ENCODE measurements at regions not wholly inside any gene's neighbourhood (a gene's known extent, or its start where the extent isn't known, plus 50 kb on each side); places are given as distances from the start of the nearest gene placed in this dataset.
"Not testable (repeated sequence)": the region's sequence is repeated elsewhere in the genome, so short reads cannot be mapped to it uniquely, and the experiment has no call there.

- Mint-ChIP-seq H3K4me3 (no peak overlapping the region), H3K27ac (no peak overlapping the region), H3K4me1 (ENCODE audit: low read depth) (no peaks in the 10 kb centered on the region), H3K36me3 (ENCODE audit: low read depth) (no peaks in the 10 kb centered on the region), H3K9me3 (no peaks in the 10 kb centered on the region), H3K27me3 (ENCODE audit: low read depth) (peaks cover 3% of the 10 kb centered on the region)
These were observed 82.4 kb upstream of the SGCG start for GRCh38 chr13:23098161-23098907.

GRCh38 chr13:23105051-23105450 lies 75.7 kb upstream of the SGCG start:
- Mint-ChIP-seq H3K36me3 (ENCODE audit: low read depth) (no peaks in the 10 kb centered on the region), H3K4me3 (no peak overlapping the region), H3K4me1 (ENCODE audit: low read depth) (no peaks in the 10 kb centered on the region), H3K9me3 (peaks cover 12% of the 10 kb centered on the region), H3K27me3 (ENCODE audit: low read depth) (no peaks in the 10 kb centered on the region), H3K27ac (no peak overlapping the region)

- Mint-ChIP-seq H3K9me3 (peaks cover 12% of the 10 kb centered on the region), H3K4me3 (no peak overlapping the region), H3K4me1 (ENCODE audit: low read depth) (no peaks in the 10 kb centered on the region), H3K36me3 (ENCODE audit: low read depth) (no peaks in the 10 kb centered on the region), H3K27me3 (ENCODE audit: low read depth) (no peaks in the 10 kb centered on the region), H3K27ac (no peak overlapping the region)
These were observed 73.1 kb upstream of the SGCG start for GRCh38 chr13:23107665-23108064.

GRCh38 chr13:23119131-23119530 lies 61.6 kb upstream of the SGCG start:
- H3K9me3 Mint-ChIP-seq: no peaks in the 10 kb centered on the region
- H3K27me3 Mint-ChIP-seq (ENCODE audit: low read depth): no peaks in the 10 kb centered on the region
- H3K27ac Mint-ChIP-seq: no peak overlapping the region
- H3K36me3 Mint-ChIP-seq (ENCODE audit: low read depth): no peaks in the 10 kb centered on the region
- no peaks in the 10 kb centered on the region for H3K4me1 Mint-ChIP-seq (ENCODE audit: low read depth)
- no peak overlapping the region for H3K4me3 Mint-ChIP-seq

GRCh38 chr13:23127540-23127939 lies 53.2 kb upstream of the SGCG start:
- not testable (repeated sequence) for H3K4me1 Mint-ChIP-seq (ENCODE audit: low read depth); H3K36me3 Mint-ChIP-seq (ENCODE audit: low read depth); H3K27ac Mint-ChIP-seq; H3K27me3 Mint-ChIP-seq (ENCODE audit: low read depth); H3K4me3 Mint-ChIP-seq; H3K9me3 Mint-ChIP-seq

- no peaks in the 10 kb centered on the region for H3K36me3 Mint-ChIP-seq (ENCODE audit: low read depth)
- H3K9me3 Mint-ChIP-seq: no peaks in the 10 kb centered on the region
- H3K27me3 Mint-ChIP-seq (ENCODE audit: low read depth): no peaks in the 10 kb centered on the region
- H3K4me3 Mint-ChIP-seq: no peak overlapping the region
- no peaks in the 10 kb centered on the region for H3K4me1 Mint-ChIP-seq (ENCODE audit: low read depth)
- no peak overlapping the region for H3K27ac Mint-ChIP-seq
These were observed 51.4 kb upstream of the SGCG start for GRCh38 chr13:23129331-23129730.
